HTR-8/SVneo (cell line): ENCODE measurements at regions not wholly inside any gene's neighbourhood (a gene's known extent, or its start where the extent isn't known, plus 50 kb on each side); places are given as distances from the start of the nearest gene placed in this dataset.

Source experiments
- DNase-seq: peaks from one replicate; pipeline ENCODE4 v3.0.0; 2011; ENCODE audit warnings: low spot score, mixed read lengths; ENCODE audit not compliant: insufficient read length
- FAIRE-seq: peaks from 2 replicates; lab custom pipeline; 2011; peaks lifted over from hg19 to GRCh38; lab: Jason Lieb, UNC

DNA sequence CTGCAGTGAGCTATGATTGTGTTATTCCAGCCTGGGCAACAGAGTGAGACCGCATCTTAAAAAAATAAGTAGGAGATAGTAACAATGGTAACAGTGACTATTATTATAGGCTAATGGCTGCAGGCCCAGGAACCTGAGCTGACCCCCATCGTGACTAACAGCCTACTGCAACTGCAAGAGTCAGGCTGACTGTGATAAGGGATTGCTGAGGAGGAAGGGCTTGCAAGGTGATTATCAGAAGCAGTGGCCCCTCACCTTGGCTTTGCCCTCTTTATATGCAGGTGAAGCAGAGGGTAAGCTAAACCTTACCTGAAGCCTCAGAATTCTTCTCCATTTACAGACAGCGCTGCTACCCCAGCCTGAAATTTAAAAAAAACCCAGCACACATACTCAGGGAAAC lies 83.9 kb upstream of the SDK1 start:
- DNase-seq (no peak), FAIRE-seq (no peak)

DNA sequence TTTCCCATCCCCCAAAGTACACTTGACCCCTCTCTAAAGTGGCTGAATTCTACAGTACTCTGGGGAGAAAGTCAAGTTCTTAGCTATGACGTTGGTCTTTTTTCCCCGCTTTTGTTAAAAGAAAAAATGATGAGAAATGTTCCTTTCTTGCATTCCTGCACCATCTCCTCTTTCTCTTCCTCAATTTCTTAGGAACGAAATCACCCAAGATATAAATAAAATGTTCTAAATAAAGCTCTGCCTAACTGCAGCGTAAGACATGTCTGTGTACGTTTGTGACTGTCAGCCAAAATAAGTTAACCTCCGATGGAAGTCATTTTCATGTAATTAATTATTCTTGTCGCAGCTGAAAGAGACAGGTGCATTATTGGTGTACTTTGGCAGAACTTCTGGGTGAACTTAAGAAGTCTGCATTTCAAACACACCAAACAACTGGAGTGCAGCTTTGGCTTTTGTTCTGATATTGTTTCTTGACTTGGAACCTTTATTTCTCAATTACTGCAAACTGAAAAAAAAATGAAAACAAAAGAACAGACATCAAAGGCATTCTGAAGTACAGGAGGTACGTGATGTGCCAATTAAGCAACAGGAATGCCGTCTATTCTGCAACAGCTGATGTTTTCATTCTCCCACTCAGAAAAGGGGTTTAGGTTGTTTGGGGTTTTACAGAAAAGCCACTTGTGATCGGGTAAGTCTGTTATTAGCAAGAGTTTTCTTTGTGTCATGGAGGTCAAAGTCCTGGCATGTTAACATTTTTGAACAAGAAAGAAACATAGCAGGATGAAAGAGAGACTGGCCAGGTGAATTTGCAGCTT lies 82.4 kb upstream of the SDK1 start:
- peak; percentile 20 for FAIRE-seq

DNA sequence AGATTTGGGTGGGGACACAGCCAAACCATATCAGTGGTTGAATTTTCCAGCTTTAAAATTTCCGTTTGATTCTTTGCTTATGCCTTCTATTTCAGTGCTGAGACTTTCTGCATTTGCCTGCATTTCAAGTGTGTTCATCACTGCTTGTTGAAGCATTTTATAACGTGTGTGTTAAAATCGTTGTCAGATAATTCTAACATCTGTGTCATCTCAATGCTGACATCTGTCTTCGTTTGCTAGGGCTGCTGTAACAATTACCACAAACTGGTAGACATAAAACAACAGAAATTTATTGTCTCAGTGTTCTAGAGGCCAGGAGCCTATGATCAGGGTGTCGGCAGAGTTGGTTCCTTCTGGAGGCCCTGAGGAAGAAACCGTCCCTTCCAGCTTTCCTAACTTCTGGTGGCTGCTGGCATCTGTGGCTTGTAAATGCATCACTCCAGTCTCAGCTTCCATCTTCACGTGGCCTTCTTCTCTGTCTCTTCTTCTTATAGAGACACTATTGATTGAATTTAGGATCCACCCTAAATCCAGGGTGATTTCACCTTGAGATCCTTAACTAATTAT lies 71.1 kb upstream of the SDK1 start:
- DNase-seq, result no peak
- peak; percentile 59 for FAIRE-seq

More for the DNA sequence above, 82.4 kb upstream of the SDK1 start:
- DNase-seq, result no peak

DNA sequence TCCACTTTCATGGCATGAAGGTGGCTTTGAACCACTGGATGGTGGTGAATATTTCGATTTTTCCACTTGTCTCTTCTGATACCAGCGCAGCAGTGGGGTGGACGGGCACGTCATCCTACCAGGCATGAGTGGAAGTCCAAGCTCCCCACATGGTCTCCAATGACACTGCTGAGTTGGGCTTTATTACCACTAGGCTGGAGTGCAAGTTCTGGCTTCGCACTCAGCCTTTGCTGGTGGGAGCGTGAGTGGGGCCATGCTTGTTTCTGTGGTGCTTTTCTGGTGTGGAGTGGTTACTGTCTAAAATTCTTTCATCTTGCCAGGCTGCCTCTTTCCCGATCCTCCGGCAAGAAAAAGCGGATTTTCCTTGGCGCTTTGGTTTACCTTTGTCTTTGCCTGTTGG lies 70.1 kb upstream of the SDK1 start:
- FAIRE-seq, result no peak

DNA sequence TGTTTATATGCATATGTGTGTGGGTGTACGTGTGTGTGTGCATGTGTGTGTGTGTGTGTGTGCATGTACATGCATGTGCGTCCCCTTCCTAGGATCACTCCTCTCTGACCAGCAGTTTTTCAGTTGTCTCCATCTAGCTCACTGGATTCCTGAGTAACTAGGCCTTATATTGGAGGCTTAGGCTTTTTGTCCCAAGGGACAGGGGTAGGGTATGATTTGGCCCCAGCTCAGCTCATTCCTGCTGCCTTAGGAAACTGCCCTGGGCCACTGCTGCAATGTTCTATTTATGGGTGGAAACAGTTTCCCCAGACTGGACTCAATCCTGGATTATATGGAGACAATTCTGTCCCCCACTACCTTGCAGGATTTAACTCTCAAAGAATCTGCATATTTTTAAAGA lies 68.8 kb upstream of the SDK1 start:
- DNase-seq (no peak), FAIRE-seq (no peak)

More for the DNA sequence above, 70.1 kb upstream of the SDK1 start:
- no peak for DNase-seq

DNA sequence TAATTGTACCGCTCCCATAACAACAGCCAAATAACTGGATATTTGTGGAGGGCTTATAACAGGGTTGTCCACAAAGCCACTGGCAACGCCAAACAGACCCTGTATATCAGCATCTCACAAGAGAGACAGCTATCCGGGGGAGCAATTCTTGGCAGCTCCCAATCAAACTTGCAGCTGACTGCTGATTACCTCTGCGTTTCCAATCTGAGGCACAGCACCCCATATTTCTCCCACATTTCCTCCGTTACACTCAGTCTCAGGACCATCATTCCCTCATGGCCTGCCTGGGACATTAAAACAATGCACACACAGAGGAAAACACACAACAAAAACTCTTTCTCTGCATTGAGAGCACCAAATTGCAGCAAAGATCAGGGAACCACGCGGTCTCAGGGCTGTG lies 67.8 kb upstream of the SDK1 start:
- FAIRE-seq (no peak), DNase-seq (no peak)

DNA sequence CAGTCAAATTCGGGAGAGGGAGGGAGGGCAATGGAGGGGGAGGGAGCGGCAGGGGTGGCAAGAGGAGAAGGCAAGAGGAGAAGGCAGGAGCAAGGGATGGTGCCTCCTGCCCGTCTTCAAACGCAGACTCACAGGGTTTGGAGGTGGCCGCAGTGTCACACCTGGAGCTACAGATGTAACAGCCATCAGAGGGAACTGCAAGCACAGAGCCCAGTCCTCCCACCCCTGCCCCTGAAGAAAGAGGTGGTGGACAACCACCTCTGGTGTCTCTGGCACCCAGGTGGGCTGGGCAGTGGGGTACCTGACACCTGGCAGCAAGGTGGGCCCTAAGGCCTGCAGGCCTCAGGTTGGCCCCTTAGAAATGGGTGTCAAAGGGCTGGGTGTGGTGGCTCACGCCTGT lies 67.0 kb upstream of the SDK1 start:
- DNase-seq (no peak), FAIRE-seq (no peak)

DNA sequence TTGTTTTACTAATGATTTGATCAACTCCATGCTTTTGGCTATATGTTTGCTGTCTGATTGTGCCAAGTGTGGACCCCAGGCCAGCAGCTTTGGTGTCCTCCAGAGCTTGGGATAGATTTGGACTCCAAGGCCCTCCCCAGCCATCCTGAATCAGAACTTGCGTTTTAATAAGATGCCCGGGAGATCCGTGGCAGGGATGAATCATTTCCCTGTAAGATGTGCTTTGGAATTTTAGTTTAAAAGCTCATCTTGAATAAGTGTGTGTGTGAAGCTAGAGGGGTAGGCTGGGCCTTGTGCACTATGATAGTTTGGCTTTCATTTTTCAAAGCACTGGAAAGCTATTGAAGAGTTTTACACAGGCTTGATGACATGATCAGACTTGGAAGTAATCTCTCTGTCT lies 66.2 kb upstream of the SDK1 start:
- DNase-seq (no peak), FAIRE-seq (no peak)

DNA sequence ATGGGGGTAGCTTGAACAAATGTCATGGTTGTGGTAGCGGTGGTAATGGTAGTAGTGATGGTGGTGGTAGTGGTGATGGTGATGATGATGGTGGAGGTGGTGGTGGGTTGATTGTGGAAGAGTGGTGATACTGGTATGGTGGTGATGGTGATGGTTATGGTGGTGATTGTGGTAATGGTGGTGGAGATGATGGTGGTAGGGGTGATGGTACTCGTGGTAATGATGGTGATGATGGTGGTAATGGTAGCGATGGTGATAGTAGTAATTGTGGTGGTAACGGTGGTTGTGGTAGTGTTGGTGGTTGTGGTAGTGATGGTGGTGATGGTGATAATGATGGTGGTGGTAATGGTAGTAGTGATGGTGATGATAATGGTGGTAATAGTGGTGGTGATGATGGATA lies 65.7 kb upstream of the SDK1 start:
- DNase-seq (no peak), FAIRE-seq (peak; percentile 98)

DNA sequence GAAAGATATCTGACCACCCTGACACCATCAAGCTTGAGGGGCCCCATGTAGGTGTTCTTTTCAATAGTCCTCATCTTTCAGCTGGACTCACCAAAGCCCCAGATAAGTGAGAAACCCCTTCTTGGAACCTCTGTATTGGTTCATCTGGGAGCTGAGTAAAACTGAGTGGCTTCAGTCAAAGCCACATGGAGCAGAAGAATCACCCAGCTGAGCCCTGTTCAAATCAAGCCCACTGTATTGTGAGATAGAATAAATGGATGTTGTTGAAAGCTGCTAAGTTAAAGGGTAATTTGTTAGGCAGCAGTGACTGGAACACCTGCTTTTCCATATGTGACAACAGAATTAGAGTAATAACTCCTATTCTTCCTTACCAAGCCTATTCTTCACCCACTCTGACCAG lies 64.8 kb upstream of the SDK1 start:
- FAIRE-seq, result peak; percentile 9
- DNase-seq, result no peak

DNA sequence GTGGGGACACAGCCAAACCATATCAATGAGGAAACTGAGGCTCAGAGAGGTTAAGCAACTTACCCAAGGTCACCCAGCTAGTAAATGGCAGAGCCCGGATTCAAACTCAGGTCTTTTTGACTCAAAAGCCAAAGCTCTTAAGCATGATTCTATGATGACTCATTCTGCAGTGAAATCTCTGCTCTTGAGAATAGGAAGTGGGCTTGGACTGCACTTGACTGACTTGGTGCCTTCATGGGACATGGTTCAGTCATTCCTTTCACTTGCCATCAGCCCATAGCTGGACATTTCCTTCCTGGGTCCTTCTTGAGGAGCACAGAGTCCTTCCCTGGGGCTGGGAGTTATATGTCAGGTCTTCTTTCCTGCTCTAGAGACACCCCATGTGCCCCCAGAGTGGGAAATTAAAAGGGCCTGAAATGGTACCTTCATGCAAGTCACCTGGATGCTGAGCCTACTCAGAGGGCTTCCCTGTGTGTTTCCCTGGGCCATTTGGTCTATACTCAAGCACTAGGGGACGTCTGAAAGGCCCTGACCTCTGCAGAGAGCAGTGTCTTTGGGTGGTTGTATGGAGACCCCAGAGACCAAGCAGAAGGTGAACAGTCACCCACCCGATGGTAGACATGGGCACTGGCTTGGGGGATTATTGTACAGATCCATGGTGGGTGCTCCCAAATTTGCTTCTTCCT lies 62.4 kb upstream of the SDK1 start:
- DNase-seq (no peak), FAIRE-seq (no peak)

DNA sequence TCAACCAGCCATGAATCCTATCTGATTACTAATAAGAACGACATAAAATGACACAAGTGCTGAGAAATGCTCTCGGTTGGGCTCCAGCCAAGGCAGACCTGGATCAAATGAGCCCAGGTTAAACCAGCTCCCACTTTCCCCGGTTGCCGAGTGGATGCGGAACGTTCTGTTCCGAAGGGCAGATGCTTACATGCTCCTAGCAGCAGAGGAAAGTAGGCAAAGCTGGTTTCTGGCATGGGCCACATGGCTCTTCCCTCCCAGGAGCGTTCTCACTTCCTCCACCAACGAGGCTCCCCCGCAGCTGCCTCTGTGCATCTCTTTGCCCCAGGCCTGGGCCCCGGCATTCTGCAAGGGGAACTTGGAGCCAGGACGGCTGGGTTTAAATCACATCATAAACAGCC lies 61.8 kb upstream of the SDK1 start:
- DNase-seq, result no peak
- FAIRE-seq, result no peak

DNA sequence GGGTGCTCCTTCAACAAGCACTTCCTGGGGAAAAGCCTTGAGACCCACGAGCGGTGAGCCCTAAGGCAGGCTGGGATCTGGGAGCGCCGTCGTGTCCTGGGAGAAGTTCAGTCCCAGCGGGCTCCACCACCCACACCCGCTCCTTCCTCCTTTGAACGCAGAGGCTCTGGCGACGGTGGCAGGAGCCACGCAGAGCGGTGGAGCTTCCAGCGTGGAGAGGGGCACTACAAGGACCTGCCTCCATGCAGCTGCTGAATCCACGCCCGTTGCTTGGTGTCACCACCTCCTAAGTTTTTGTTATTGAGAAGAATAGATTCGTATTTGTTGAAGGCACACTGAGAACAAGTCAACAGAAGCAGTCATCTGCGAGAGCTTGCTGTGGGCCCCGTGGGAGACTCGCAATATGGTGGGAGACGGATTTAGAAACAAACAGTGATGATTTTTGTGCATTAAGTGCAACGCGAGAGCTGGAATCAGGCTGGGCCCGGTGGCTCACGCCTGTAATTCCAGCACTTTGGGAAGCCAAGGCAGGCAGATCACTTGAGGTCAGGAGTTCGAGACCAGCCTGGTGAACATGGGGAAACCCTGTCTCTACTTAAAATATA lies 60.1 kb upstream of the SDK1 start:
- FAIRE-seq (no peak), DNase-seq (no peak)

DNA sequence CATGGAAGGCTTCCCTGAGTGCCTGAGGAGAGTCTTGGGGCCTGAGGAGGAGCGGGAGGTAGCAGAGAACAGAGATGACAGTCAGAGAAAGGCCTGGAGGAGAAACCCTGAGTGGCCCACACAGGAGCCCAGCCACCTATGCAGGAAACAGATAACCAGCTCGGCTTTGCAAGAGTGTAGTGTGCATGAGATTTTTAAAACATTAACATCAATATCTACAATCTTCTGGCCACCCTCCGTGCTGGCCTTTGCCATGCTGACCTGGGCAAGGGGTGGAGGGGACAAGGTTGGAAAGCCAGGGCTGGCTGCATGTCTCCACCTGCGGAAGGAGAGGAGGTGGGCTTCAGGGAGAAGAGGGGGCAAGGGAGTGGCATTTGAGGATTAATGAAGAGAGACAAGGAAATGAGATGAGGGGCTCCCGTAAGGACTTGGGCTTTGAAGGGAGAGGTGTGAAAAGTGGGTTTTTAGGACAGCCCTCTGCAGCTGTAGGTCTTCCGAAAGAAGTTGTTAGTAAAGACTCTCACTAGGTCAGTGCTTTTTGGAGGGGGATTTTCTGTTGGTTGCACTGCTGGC lies 59.3 kb upstream of the SDK1 start:
- FAIRE-seq, result no peak
- no peak for DNase-seq

DNA sequence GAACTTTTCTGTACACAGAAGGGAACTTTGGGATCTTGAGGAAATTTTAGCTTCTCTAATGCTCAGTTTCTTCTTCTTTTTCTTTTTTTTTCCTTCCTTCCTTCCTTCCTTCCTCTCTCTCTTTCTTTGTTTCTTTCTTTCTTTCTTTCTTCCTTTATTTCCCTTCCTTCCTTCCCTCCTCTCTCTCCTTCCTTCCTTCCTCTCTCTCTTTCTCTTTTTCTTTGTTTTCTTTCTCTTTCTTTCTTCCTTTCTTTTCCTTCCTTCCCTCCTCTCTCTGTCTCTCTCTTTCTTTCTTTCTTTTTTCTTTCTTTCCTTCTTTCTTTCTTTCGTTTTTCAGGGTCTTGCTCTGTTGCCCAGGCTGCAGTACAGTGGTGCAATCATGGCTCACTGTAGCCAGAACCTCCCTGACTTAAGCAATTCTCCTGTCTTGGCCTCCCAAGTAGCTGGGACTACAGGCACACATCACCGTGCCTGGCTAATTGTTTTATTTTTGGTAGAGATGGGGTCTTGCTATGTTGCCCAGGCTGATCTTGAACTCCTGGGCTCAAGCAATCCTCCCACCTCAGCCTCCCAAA lies 58.6 kb upstream of the SDK1 start:
- FAIRE-seq (no peak), DNase-seq (no peak)

DNA sequence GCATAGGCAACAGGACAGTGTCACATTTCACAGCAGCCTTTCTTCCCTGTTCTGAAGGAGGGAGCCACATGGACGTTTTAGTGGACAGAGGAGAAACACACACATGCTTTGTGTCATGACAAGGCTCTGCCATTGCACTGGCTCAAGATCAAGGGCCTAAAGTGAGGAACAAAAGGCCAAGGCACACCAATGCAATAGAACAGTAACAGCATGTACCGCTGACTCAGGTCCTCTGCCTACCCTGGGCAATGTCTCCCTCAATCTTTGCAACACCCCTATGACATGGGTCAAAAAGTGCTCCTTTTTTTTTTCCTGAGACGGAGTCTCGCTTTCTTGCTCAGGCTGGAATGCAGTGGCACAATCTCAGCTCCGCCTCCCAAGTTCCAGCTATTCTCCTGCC lies 57.8 kb upstream of the SDK1 start:
- FAIRE-seq, result peak; percentile 83
- peak; percentile 13 for DNase-seq

DNA sequence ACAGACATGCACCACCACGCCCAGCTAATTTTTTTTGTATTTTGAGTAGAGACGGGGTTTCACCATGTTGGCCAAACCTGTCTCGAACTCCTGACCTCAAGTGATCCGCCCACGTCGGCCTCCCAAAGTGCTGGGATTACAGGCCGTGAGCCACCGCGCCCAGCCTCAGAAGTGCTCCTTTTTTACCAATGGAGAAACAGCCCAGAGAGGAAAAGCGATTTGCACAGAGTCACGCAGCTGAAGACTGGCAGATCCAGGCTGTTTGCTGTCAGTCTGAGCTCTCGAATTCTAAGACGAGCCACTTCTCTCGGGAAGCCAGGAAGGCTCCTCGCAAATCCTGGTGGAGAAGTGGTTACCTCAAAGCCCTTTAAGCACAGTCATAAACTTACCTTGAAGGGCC lies 57.4 kb upstream of the SDK1 start:
- FAIRE-seq, result no peak
- no peak for DNase-seq

DNA sequence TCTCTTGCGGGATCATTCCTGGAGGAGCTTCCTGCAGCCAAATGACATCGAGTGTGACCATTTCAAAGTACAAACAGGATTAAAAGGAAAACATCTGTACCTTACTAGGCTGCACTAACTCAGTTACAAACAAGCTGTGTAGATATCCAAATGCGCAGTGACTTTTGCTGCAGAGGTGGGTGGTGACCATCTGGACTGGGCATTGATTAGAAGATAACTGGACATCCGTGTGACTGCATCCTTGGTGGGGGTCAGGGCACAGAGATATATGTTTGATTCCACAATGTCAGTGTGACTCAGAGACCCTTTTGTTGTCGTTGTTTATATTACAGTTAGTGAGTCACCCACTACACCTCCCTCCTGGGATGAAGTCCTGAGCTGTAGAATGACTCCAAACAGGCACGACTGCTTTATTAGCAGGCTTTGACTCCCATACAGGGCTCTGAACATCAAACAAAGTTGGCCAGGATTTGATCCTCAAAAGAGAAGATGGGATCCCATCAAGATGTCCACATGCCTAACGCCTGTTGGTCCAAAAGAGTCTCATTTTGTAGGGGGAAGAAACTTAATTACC lies 56.7 kb upstream of the SDK1 start:
- FAIRE-seq (peak; percentile 94), DNase-seq (peak; percentile 84)

DNA sequence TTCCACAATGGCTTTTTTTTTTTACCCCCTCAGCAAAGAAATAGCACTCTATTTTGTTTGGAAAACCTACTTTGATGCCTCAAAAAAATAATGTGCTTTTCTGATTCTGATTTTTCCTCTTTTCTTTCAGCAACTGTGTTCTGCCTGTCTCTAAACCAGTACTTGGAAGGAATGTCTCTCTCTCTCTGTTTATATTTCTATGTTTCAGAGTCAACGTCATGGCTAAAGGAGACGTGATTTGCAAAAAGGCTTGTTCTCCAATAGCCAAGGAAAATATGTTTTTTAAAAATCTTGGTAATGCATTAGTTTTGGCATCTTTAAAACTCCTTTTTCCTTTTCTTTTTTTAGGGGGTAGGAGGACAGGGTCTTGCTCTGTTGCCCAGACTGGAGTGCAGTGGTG lies 56.0 kb upstream of the SDK1 start:
- no peak for DNase-seq
- no peak for FAIRE-seq

DNA sequence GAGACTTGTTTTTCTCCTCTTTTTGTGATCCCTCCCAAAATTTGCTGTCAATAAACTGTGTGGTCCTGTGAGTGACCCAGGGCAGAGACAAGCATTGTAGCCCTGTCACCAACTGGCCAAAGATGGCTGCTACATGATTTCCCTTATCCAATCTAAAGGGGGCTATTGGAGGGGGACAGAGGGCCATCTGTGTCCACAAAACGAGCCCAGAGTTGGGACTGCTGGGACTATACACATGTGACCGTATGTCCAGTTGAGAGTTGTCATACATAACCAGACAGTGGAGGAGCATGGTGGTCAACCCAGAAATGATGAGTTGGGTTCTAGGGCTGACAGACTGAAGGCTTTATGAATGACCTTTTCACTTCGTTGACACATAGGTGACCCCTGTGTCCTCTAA lies 55.3 kb upstream of the SDK1 start:
- FAIRE-seq, result no peak
- DNase-seq, result no peak
